DMS114 treated with DMSO at 0.1 percent for 48 hours (cell line): ENCODE measurements at regions not wholly inside any gene's neighbourhood (a gene's known extent, or its start where the extent isn't known, plus 50 kb on each side); places are given as distances from the start of the nearest gene placed in this dataset.
A peak's percentile ranks its signal among the peaks of the same experiment; 100 is the strongest.
"Not testable (repeated sequence)": the region's sequence is repeated elsewhere in the genome, so short reads cannot be mapped to it uniquely, and the experiment has no call there.

Source experiments
- DNase-seq: peaks from one replicate; lab custom pipeline; 2025; ENCODE audit not compliant: unreplicated experiment; lab: John Stamatoyannopoulos, UW

DNA sequence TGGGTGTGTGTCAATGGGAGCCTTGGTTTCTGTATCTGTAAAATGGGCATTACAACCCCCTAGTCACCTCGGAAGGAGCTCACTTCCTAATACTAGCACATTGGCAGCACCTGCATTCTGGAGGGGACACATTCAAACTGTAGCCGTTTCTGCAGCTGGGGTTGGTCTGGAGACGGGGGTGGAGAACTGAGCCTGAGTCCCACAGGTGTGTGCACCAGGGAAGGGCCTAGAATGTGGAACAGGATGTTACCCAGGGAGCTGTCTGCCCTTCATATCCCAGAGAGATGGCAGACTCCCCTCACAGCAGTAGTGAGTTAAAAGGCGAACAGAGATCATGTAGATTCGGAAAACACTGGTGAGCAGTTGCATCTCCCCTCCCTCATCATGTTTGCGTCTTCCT is 272.8 kb upstream of the ZNF32 start:
- no peak for DNase-seq

DNA sequence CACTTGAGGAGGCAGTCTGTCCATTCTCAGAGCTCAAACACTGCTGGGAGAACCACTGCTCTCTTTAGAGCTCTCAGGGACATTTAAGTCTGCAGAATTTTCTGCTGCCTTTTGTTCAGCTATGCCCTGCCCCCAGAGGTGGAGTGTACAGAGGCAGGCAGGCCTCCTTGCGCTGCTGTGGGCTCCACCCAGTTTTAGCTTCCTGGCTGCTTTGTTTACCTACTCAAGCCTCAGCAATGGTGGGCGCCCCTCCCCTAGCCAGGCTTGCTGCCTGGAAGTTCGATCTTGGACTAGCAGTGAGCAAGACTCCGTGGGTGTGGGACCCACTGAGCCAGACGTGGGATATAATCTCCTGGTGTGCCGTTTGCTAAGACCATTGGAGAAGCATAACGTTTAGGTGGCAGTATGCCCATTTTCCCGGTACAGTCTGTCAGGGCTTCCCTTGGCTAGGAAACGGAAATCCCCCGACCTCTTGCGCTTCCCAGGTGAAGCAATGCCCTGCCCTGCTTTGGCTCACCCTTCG is 271.6 kb upstream of the ZNF32 start:
- not testable (repeated sequence) for DNase-seq

DNA sequence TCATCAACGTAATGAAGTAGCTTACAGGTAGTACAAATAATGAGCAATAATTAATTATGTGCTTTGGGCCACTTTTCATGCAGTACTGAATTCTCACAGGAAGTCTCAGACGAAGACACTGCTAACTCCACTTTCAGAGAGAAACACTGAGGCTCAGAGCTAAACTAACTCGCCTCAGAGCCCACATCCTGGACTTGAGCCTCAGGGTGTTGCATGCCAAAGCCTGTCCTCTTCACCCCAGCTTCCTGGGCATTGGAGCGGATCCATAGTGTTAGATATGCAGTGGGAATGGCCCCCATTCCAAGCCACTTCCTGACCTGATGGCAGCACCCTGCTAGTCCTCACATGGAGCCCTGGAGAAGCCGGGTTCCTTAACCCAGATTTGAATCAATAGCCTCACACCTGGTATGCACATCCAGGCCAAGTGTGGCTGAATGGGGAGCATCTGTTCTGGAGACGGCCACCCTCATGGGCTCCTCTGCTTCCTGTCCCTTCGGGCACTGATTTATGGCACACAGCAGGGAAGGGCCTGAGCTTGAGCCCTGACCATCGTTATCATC is 265.1 kb upstream of the ZNF32 start:
- no peak for DNase-seq

DNA sequence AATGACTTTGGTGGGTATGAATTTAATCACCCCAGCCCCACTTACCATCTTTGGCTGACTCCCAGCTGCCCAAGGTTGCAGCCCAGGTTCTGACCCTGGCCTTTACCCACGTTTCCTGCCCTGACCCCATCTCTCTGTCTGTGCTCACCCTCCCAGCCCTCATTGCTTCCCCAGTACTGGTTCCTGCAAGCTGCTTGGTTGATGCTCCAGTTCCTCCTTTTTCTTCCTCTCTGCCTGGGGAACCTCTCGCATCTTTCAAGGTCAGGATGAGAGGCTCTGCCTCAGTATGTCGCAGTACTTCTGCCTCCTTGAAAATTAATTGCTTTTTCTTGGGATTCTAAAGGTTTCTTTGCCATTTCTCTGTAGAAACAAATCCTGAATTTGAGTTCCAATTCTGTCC is 263.8 kb upstream of the ZNF32 start:
- DNase-seq = no peak

DNA sequence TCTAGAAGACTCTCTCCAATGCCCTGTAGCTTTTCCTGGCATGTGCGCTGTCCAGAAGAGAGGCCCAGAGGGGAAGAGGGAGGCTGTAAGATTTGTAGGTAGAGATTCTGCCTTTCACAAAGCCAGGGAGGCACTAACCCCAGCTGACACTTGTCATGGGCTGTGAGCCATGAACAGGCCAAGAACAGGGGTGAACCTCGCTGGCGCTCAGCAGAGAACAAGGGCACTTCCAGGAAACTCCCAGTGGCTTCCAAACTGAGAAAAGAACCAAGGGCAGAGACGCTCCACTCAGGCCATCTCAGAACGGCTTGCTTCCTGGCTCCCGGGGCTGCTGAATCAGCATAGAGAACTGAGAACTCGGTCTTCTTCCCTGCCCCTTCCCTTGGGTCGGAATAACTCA is 257.8 kb upstream of the ZNF32 start:
- DNase-seq = no peak

DNA sequence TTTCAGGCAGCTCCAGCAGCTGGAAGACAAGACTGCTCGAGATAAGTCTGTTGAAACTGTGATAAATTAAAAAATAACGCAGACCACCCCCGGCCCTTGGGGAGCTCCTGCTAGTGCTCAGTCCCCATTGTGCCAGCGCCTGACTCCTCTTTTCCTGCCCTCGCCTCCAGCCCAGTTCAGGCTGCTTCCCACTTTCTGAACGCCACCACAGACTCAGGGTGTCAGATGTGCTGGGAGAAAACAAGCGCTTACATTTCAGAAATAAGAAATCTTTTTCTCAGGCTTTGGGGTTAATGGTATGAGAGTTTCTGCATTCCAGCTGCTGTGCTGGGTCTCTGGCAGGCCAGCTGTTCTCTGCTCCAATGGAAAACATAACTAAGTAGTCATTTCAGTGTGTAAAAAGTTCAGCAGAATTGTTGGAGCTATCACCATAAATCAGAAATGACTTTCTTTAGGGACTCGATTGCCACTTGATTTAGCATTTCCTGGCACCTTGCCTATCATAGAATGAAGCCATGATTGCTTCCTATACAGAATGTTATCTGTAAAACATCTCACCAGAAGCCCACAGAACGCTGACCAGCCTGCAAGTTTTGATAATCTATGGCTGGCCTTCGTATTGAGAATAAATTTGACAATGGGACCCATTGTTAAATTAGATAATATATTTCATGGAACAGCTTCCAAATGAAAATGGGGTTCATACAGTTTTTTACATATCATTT is 257.0 kb upstream of the ZNF32 start:
- no peak for DNase-seq

DNA sequence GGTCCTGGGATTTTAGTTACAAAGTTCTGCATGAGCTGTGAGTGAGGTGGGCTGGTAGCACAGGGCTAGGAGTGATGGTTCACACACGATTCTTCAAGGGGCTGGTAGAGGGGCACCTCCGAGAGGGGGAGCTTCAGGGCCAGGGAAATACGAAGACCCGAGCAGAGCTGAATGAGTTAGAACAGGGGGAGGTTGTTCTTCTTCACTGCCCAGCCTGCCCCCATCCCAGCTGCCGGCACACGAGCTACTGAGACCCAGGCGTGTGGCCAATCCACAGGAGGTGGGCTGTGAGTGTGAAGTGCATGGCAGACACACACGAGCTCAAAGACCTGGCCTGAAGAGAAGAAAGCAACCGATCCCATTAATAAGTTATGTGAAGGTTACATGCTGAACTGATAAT is 256.2 kb upstream of the ZNF32 start:
- DNase-seq = no peak

DNA sequence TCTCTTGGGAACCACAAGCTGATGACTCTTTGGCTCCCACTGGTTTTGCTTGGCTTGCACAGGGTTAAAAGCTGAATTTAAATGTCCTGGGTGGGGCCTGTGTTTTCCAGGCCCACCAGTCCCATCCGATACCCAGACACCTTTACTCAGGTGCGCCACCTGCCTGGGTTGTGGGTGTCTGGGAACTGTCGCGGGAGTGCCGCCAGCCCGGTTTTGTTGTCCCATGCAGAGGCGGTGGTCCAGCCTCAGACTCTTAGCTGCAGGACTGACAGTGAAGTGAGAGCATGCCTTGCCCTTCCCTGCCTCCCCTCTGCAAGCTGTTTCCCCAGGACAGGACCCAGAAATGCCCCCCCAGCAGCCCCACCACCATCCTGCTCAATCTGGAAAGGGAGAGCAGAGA is 255.6 kb upstream of the ZNF32 start:
- no peak for DNase-seq

DNA sequence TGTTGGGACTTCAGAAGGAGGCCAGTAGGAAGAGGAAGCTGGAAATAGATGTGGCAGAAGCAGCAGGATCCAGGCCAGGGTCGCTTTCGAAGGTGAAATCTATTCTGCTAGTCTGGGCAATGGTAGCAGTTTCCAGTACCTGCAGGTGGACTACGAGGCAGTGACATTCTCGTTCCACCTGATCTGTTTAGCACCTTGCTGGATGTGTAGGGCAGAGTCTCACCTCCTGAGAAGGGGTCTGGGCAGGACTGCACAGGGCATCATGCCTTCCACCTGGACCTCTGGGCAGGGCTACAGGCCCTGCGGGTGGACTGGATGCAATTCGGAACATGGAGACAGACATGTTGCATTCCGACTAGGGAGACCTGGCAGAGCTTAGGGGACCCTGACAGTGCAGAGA is 254.8 kb upstream of the ZNF32 start:
- DNase-seq = no peak

DNA sequence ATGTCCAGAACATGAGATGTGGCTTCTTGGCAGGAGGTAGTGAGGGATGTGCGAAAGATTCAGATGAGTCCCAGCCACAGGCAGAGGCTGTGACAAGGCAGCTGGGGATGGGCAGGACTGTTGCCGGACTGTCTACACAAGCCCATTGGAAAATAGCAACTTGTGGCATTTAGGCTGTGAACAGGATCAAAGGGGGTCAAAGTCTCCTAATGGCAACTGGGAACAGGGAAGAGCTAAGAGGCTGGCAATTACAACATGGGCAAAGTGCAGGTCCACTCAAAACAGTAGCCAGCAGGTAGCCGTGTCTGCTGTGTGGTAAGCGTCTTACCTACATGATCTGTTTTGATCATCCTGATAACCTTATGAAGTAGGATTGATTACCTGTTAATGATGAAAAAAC is 254.2 kb upstream of the ZNF32 start:
- no peak for DNase-seq

DNA sequence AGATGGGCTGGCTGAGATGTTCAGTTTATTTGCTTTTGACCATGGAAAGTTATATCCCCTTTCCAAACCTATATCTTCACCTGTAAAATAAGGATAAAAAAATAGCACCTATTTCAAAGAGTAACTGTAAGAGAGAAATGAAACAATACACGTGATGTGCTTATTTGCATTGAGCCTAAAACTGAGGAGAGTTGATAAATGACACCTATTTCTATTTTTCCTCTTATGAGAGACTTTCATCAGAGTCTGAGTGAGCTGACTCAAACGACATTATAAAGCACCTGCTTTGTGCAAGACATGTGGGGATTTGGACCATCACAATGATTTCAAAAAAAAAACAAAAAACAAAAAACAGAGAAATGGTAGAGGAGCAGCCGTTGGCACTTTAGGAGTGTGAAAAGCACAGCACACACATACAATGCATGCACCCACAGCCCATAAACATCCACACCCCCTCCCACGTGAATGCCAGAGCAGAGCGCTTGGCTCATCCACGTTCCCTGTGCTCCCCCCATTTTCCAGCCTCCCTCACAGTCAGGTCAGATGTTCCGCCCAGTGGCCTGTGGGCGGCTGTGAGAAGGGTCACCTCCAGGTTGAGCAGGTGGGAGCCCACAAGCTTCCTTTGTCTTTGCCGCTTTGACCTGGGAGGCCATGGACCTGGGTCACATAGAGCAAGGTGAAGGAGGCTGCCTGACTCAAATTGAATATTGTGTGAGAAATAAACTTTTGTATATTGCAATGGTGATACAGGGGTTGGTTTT is 253.2 kb upstream of the ZNF32 start:
- DNase-seq = no peak

DNA sequence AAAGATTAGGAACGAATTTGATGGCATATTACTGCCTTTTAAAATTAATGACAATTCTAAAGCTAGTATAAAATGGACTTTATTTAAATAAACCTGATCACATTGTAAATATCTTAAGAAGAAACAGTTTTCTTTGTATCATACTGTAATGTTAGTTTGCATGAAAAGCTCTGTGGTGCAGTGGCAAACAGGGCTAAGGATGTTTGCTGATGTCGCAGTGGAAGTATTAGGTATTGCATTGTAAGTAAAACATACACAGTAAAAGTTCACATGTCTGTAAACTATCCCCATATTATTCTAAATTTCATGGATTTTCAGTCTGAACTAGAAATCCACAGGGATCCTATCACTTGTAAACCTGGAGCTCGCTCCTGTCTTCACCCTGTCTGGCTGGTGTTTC is 252.6 kb upstream of the ZNF32 start:
- DNase-seq = peak; percentile 5

DNA sequence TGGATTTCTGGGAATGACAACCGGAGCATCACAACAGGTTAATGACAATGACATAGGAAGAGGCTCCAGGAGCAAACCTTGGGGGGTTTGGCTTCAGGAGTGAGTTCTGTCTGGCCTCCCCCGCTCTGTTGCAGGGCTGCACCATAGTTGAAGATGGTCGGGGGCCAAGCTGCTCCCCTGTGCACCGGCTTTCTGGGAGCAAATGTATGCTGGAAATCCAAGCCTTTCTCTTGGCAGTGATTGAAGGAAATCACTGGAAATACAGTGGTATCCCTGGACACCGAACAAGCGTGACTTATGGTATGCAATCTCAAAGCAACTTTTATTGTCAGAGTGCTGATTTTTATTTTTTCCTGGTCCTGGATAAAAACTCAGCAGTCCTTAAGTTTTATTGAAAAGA is 251.9 kb upstream of the ZNF32 start:
- no peak for DNase-seq

DNA sequence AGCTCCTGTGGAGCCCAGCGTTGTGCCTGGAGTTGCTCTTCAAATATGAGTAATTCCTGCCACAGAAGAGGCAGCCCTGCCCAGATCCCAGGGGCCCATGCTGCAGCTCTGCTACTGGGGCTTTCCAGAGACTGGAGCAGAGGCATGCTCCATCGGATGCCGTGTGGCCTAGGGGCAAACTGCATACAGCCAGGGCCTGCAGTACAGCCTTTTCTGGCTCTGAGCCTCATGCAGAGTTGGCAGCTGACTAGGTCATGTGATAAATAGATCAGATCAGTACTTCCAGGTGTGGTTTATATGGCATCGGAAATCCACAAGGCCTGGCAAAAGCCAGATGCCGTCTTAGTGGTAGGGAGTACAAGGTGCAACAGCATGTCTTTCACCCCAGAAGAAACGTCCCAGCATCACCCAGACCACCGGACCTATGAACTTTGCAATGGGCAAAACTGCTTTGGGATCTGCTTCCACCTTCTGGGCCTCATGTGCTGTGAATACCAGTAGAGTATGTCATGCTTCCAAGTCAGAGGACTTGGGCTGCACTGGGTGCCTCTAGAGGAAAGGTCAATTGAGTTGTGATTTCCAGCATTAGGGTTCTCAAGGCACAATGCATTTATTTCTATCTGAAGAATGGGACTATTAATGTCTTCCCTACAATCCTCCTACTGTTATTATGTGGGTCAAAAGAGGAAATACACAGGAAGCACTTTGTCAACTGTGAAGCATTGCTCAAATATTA is 250.7 kb upstream of the ZNF32 start:
- no peak for DNase-seq

DNA sequence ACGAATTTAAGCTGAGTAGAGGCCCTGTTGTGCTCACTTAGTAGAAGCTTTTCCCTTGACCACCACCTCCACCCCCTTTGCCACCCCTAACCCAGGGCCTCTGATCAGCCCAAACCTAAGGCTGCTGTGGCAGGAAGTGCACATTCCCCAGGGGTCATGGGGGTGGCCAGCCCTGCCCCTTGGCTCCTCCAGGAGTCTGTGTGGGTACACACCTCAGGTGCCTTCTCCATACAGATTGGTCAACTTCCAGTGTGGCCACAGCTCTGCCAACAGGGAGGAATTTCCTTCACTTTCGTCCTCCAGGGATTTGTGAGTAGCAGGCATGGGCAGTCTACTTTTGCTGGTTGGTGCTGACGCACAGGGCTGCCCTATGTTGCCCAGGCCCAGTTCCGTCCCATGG is 249.9 kb upstream of the ZNF32 start:
- DNase-seq = no peak

DNA sequence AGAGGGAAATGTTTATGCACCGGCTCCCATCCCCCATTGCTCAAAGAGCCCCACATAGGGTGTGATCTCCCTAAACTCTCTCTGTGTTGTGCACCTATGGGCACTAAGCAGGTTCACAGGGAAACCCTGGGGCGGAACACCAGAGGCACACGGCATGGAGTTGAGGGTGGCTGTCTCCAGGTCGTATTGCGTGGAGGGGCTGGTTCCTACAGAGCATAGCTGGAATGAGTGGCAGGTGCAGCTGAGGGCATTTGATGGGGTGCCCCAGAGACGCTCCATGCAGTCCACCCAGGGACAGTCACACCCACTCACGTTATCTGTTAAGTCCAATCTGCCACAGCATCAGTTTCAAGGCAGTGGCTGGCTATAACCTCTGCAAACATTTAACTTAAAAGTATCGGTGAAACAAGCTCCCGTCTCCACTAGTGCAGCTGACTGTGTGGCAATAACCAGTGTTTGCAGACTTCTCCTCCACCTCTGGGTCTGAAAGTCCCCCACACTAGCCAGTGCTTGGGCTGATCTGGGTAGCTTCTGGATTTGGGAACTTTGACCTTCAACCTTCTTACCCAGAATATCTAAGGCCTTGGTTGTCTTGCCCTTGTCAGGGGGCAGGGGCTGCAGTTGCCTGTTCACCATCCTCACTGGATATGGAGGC is 249.2 kb upstream of the ZNF32 start:
- DNase-seq = no peak

DNA sequence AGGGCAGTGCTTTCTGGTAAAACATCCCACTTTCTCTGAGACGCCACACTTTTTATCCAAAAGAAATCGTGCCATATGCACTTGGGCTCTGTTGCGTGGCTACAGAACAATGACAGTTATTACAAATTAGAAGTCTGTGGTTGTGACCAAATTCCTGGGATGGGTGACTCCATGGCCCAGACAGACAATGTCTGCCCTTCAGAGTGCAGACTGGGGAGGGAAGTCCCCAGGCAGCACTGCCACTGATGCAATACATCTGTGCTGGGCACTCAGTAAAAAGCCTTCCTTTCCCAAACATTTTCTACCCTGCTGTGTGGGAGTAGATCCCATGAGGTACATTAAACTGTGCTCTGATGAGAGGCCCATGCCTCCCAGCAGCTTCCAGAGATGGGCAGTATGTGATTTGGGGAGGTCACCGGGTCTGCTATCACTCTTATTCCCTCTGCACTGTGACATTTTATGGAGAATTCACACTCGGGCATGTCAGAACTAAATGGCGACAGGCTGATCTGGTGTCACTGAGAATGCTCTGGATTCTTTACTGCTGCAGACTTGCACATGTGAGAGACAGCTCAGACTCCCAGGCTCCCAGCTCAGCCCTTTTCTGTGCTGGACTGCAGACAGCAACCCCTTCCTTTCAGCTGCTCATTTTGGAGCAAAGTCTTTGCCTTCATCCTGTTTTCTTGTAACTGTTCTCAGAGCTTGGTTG is 243.5 kb upstream of the ZNF32 start:
- DNase-seq = no peak

DNA sequence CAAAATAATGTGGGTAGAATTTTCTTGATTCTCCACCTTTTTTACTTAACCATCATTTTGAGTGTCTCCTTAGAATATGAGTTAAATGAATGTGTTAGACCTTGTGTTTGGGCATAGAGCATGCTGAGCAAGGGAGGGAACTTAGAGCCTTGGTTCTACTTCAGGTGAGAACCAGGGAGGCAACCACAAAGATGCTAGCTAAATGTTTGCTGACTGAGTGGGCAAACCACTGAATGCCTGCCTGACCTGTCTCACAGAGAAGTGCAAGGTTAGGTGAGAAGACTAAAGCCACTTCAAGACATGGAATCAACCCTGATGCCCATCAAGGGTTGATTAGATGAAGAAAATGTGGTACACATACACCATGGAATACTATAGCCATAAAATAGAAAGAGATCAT is 242.6 kb upstream of the ZNF32 start:
- DNase-seq = no peak

DNA sequence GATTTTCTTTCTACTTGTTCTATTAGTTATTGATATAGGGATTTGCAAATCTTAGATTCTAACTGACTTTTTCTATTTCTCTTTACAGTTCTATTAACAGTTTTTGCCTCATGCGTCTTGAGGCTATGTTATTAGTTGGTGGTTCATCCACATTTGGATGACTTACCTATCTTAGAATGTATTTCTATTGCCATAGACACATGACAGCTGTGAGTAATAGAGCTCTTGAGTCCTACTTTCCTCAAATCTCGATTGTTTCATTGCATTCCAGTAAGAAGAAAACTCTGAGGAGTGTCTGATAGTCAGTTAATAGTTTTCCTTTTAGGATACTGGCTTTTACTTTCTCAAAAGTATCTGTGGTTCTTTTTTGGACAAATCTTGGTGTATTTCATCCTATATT is 241.4 kb upstream of the ZNF32 start:
- no peak for DNase-seq

DNA sequence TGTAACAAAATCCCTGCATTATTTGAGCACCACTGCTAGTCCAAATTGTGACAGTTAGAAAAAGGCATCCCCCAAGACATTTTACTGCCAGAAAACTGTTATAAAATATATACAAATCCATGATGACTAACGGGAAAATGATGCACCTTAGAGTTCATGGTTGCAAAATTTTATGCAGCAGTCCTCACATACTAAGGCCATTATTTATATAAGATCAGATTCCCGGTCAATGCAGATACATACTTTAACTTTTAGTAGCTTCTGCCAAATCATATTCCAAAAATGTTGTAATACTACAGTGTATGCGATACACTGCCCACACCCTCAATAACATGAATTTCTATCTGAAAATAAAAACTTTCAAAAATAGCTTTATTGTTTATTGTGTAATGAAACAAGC is 239.9 kb upstream of the ZNF32 start:
- no peak for DNase-seq
